ENCODE measurements at regions not wholly inside any gene's neighbourhood (a gene's known extent, or its start where the extent isn't known, plus 50 kb on each side); places are given as distances from the start of the nearest gene placed in this dataset.

DNA sequence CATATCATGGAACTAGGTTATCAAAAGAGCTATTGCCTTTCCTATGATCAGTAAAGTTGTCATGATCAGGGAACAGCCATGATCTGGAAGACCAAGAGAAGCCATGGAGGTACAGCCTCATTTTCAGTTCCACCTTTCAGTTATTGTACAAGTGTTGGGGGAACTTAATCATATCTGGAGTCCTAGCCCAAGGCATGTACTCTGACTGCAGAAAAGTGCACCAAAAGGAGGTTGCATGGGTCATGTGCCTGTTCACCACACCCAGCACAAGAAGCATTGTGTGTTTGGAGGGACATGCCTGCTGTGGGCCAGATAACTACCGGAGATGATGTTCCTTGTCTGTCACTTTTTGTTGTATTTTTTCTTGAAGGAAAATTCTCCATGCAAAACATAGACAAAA lies 185.8 kb upstream of the MAN1A1 start:
- TF ChIP-seq CREB1 (CRISPR knock-in tag; IDR thresholded peaks at IDR 0.05), result no peak
- no peak for TF ChIP-seq NFE2L1 (CRISPR knock-in tag; IDR thresholded peaks at IDR 0.05)
- TF ChIP-seq, protein P1, sequence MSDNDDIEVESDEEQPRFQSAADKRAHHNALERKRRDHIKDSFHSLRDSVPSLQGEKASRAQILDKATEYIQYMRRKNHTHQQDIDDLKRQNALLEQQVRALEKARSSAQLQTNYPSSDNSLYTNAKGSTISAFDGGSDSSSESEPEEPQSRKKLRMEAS (CRISPR knock-in tag; IDR thresholded peaks at IDR 0.05), result no peak
- no peak for TF ChIP-seq CTCF (IDR thresholded peaks at IDR 0.05)
- TF ChIP-seq, protein P2, sequence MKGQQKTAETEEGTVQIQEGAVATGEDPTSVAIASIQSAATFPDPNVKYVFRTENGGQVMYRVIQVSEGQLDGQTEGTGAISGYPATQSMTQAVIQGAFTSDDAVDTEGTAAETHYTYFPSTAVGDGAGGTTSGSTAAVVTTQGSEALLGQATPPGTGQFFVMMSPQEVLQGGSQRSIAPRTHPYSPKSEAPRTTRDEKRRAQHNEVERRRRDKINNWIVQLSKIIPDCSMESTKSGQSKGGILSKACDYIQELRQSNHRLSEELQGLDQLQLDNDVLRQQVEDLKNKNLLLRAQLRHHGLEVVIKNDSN (CRISPR knock-in tag; IDR thresholded peaks at IDR 0.05), result no peak
- no peak for TF ChIP-seq NR2C2 (CRISPR knock-in tag; IDR thresholded peaks at IDR 0.05)
